ENCODE measurements at regions not wholly inside any gene's neighbourhood (a gene's known extent, or its start where the extent isn't known, plus 50 kb on each side); places are given as distances from the start of the nearest gene placed in this dataset.

DNA sequence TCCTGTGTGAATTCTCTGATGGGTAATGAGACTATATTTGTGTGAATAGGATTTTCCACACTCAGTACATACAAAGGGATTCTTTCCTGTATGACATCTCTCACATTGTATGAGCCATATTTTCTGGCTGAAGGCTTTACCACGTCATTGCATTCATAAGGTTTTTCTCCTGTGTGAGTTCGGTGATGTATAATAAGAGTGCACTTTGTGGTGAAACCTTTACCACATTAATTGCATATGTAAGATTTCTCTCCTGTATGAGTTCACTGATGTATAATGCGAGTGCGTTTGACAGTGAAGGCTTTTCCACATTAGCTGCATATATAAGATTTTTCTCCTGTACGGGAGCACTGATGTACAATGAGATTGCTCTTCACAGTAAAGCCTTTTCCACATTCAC lies 455.4 kb upstream of the CNTN5 start:
- no peak for DNase-seq (ENCODE audit: low read depth)

GRCh38 chr11:98566978-98567377 lies 453.8 kb upstream of the CNTN5 start:
- no peak for TF ChIP-seq CTCF (conservative IDR thresholded peaks at IDR 0.05; ENCODE audit: low read depth, low read length)
- H3K4me3 ChIP-seq (ENCODE audit: low read depth, low read length) = no peak overlapping the region
- no peak for DNase-seq (ENCODE audit: low read depth)

More for the DNA sequence above, 455.4 kb upstream of the CNTN5 start:
- H3K4me3 ChIP-seq (ENCODE audit: low read depth, low read length) = no peak overlapping the region
- no peak for TF ChIP-seq CTCF (conservative IDR thresholded peaks at IDR 0.05; ENCODE audit: low read depth, low read length)

- no peak for TF ChIP-seq CTCF (conservative IDR thresholded peaks at IDR 0.05; ENCODE audit: low read depth, low read length)
- peak; percentile 50 for DNase-seq (ENCODE audit: low read depth)
- no peak overlapping the region for H3K4me3 ChIP-seq (ENCODE audit: low read depth, low read length)
Observed at GRCh38 chr11:98568013-98568412, 452.7 kb upstream of the CNTN5 start.

GRCh38 chr11:98572941-98573340 lies 447.8 kb upstream of the CNTN5 start:
- no peak for TF ChIP-seq CTCF (conservative IDR thresholded peaks at IDR 0.05; ENCODE audit: low read depth, low read length)
- no peak overlapping the region for H3K4me3 ChIP-seq (ENCODE audit: low read depth, low read length)
- DNase-seq (ENCODE audit: low read depth) = no peak

DNA sequence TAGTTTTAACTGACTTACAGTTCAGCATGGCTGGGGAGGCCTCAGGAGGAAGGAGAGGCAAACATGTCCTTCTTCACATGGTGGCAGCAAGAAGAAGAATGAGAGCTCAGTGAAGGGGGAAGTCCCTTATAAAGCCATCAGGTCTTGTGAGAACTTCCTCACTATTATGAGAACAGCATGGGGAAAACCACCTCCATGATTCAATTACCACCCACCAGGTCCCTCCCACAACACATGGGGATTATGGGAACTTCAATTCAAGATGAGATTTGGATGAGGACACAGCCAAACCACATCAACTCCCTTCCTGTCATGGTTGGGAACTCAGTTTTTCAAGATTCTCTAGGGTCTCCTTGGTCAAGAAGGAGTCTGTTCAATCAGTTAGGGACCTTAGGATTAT lies 432.9 kb upstream of the CNTN5 start:
- no peak overlapping the region for H3K4me3 ChIP-seq (ENCODE audit: low read depth, low read length)
- DNase-seq (ENCODE audit: low read depth) = no peak
- TF ChIP-seq CTCF (conservative IDR thresholded peaks at IDR 0.05; ENCODE audit: low read depth, low read length) = no peak

DNA sequence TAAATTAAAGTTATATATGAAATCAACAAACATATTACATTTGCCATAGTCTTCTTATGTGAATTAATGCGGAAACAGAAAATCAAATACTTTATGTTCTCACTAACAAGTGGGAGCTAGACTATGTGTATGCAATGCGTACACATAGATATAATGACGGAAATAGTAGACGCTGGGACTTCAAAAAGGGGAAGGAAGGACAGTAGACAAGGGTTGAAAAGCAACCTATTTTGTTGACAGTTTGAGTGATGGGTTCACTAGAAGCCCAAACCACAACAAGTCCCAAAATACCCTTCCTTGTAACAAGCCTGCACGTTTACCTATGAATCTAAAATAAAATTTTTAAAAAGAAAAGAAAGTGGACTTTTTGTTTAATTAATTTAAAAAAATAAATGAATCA lies 430.8 kb upstream of the CNTN5 start:
- TF ChIP-seq CTCF (conservative IDR thresholded peaks at IDR 0.05; ENCODE audit: low read depth, low read length) = no peak
- no peak for DNase-seq (ENCODE audit: low read depth)
- no peak overlapping the region for H3K4me3 ChIP-seq (ENCODE audit: low read depth, low read length)

DNA sequence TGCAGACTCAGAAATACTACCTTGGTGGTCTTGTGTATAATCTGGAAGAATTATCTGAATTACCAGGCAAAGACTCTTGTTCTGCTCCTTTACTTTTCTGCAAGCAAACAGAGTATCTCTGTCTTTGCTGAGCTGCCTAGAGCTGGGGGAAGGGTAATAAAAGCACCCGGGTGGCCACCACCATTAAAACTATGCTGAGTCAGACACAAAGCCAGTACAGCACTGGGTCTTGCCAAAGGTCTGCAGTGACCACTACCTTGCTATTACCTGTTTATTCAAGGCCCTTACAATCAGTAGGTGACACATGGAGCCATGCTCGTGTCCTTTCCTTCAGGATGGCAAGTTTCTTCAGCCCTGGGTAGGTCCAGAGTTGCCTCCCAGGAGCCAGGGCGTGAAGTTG lies 420.6 kb upstream of the CNTN5 start:
- no peak overlapping the region for H3K4me3 ChIP-seq (ENCODE audit: low read depth, low read length)
- TF ChIP-seq CTCF (conservative IDR thresholded peaks at IDR 0.05; ENCODE audit: low read depth, low read length) = no peak
- DNase-seq (ENCODE audit: low read depth) = no peak
